CD4-positive, alpha-beta T cell treated with Interleukin-1 beta for 1 hour (primary cell): ENCODE measurements at regions not wholly inside any gene's neighbourhood (a gene's known extent, or its start where the extent isn't known, plus 50 kb on each side); places are given as distances from the start of the nearest gene placed in this dataset.
"Not testable (repeated sequence)": the region's sequence is repeated elsewhere in the genome, so short reads cannot be mapped to it uniquely, and the experiment has no call there.

Experiments
- DNase-seq, 2 donors: peaks; one replicate each; pipeline ENCODE4 v3.0.0-alpha.2; 2020 to 2022

GRCh38 chr3:35448681-35449080 lies 190.6 kb upstream of the ARPP21 start:
- no peak for DNase-seq

- DNase-seq: not testable (repeated sequence)
Observed at GRCh38 chr3:35454819-35455218, 184.5 kb upstream of the ARPP21 start.

- no peak for DNase-seq
Observed at GRCh38 chr3:35473956-35474355, 165.4 kb upstream of the ARPP21 start.

GRCh38 chr3:35482566-35482965 lies 156.8 kb upstream of the ARPP21 start:
- DNase-seq: not testable (repeated sequence)

- DNase-seq: no peak
Observed at GRCh38 chr3:35483131-35483530, 156.2 kb upstream of the ARPP21 start.

- no peak for DNase-seq
Observed at GRCh38 chr3:35484929-35485530, 154.3 kb upstream of the ARPP21 start.

- DNase-seq: no peak
Observed at GRCh38 chr3:35486295-35486694, 153.0 kb upstream of the ARPP21 start.

GRCh38 chr3:35487376-35487775 lies 151.9 kb upstream of the ARPP21 start:
- DNase-seq: no peak

GRCh38 chr3:35488526-35488925 lies 150.8 kb upstream of the ARPP21 start:
- DNase-seq: no peak

- DNase-seq: no peak
Observed at GRCh38 chr3:35492841-35493240, 146.5 kb upstream of the ARPP21 start.

- no peak for DNase-seq
Observed at GRCh38 chr3:35498506-35499210, 140.7 kb upstream of the ARPP21 start.

GRCh38 chr3:35500641-35501350 lies 138.5 kb upstream of the ARPP21 start:
- DNase-seq: no peak

GRCh38 chr3:35502699-35503098 lies 136.6 kb upstream of the ARPP21 start:
- DNase-seq: no peak

GRCh38 chr3:35505181-35505580 lies 134.1 kb upstream of the ARPP21 start:
- DNase-seq: no peak

GRCh38 chr3:35505772-35506171 lies 133.6 kb upstream of the ARPP21 start:
- DNase-seq: no peak

- no peak for DNase-seq
Observed at GRCh38 chr3:35519936-35520335, 119.4 kb upstream of the ARPP21 start.

- DNase-seq: no peak
Observed at GRCh38 chr3:35521196-35521595, 118.1 kb upstream of the ARPP21 start.

GRCh38 chr3:35522450-35522849 lies 116.9 kb upstream of the ARPP21 start:
- no peak for DNase-seq

GRCh38 chr3:35523074-35523473 lies 116.3 kb upstream of the ARPP21 start:
- no peak for DNase-seq

- no peak for DNase-seq
Observed at GRCh38 chr3:35523838-35524237, 115.5 kb upstream of the ARPP21 start.

- no peak for DNase-seq
Observed at GRCh38 chr3:35524856-35525255, 114.5 kb upstream of the ARPP21 start.

- DNase-seq: no peak
Observed at GRCh38 chr3:35528728-35529127, 110.6 kb upstream of the ARPP21 start.

- DNase-seq: no peak
Observed at GRCh38 chr3:35529337-35529736, 110.0 kb upstream of the ARPP21 start.

- no peak for DNase-seq
Observed at GRCh38 chr3:35537265-35537664, 102.1 kb upstream of the ARPP21 start.
